CD4-positive, alpha-beta T cell treated with Interleukin-2 at 100 ng/mL for 4 hours (primary cell): ENCODE measurements at regions not wholly inside any gene's neighbourhood (a gene's known extent, or its start where the extent isn't known, plus 50 kb on each side); places are given as distances from the start of the nearest gene placed in this dataset.
"Not testable (repeated sequence)": the region's sequence is repeated elsewhere in the genome, so short reads cannot be mapped to it uniquely, and the experiment has no call there.

ENCODE experiments used
- DNase-seq: peaks from one replicate; pipeline ENCODE4 v3.0.0-alpha.2; 2020; ENCODE audit warnings: low spot score

- DNase-seq = no peak
Measured at GRCh38 chr3:34109846-34110245, 311.4 kb downstream of the PDCD6IP start.

GRCh38 chr3:34111361-34111760 is 312.9 kb downstream of the PDCD6IP start:
- no peak for DNase-seq

- DNase-seq = not testable (repeated sequence)
Measured at GRCh38 chr3:34112261-34112660, 313.8 kb downstream of the PDCD6IP start.

- DNase-seq = no peak
Measured at GRCh38 chr3:34131091-34131490, 332.7 kb downstream of the PDCD6IP start.

- no peak for DNase-seq
Measured at GRCh38 chr3:34132069-34132692, 333.8 kb downstream of the PDCD6IP start.

- no peak for DNase-seq
Measured at GRCh38 chr3:34139566-34139965, 341.1 kb downstream of the PDCD6IP start.

- DNase-seq = no peak
Measured at GRCh38 chr3:34140616-34141015, 342.2 kb downstream of the PDCD6IP start.

- no peak for DNase-seq
Measured at GRCh38 chr3:34141841-34142337, 343.5 kb downstream of the PDCD6IP start.

GRCh38 chr3:34145796-34146195 is 347.4 kb downstream of the PDCD6IP start:
- DNase-seq = no peak

GRCh38 chr3:34146596-34146995 is 348.2 kb downstream of the PDCD6IP start:
- no peak for DNase-seq

- no peak for DNase-seq
Measured at GRCh38 chr3:34150992-34151391, 352.6 kb downstream of the PDCD6IP start.

- DNase-seq = no peak
Measured at GRCh38 chr3:34152656-34153055, 354.2 kb downstream of the PDCD6IP start.

- no peak for DNase-seq
Measured at GRCh38 chr3:34155108-34155507, 356.7 kb downstream of the PDCD6IP start.

GRCh38 chr3:34155666-34156065 is 357.2 kb downstream of the PDCD6IP start:
- DNase-seq = no peak

- no peak for DNase-seq
Measured at GRCh38 chr3:34157491-34157890, 359.1 kb downstream of the PDCD6IP start.

- DNase-seq = no peak
Measured at GRCh38 chr3:34159613-34160420, 361.4 kb downstream of the PDCD6IP start.

GRCh38 chr3:34169636-34170035 is 371.2 kb downstream of the PDCD6IP start:
- DNase-seq = not testable (repeated sequence)

GRCh38 chr3:34174740-34175139 is 376.3 kb downstream of the PDCD6IP start:
- DNase-seq = no peak

GRCh38 chr3:34175636-34176176 is 377.3 kb downstream of the PDCD6IP start:
- DNase-seq = no peak

- DNase-seq = no peak
Measured at GRCh38 chr3:34176723-34177122, 378.3 kb downstream of the PDCD6IP start.

GRCh38 chr3:34178415-34178814 is 380.0 kb downstream of the PDCD6IP start:
- DNase-seq = no peak

GRCh38 chr3:34179716-34180115 is 381.3 kb downstream of the PDCD6IP start:
- no peak for DNase-seq

GRCh38 chr3:34180532-34180931 is 382.1 kb downstream of the PDCD6IP start:
- DNase-seq = no peak
